ENCODE measurements at regions not wholly inside any gene's neighbourhood (a gene's known extent, or its start where the extent isn't known, plus 50 kb on each side); places are given as distances from the start of the nearest gene placed in this dataset.
A peak's percentile ranks its signal among the peaks of the same experiment; 100 is the strongest.

- no peak for DNase-seq
These were observed 198.4 kb upstream of the LPP start for GRCh38 chr3:187955587-187955952.

- DNase-seq: no peak
These were observed 196.8 kb upstream of the LPP start for GRCh38 chr3:187957165-187957581.

GRCh38 chr3:187957582-187957981, 196.4 kb upstream of the LPP start:
- no peak for DNase-seq

GRCh38 chr3:187958432-187959003, 195.4 kb upstream of the LPP start:
- no peak for DNase-seq

- no peak for DNase-seq
These were observed 193.1 kb upstream of the LPP start for GRCh38 chr3:187960820-187961219.

- DNase-seq: no peak
These were observed 192.6 kb upstream of the LPP start for GRCh38 chr3:187961366-187961765.

- DNase-seq: no peak
These were observed 190.8 kb upstream of the LPP start for GRCh38 chr3:187963003-187963676.

GRCh38 chr3:187963677-187964385, 190.1 kb upstream of the LPP start:
- DNase-seq: peak; percentile 57 to 91

- DNase-seq: no peak
These were observed 189.2 kb upstream of the LPP start for GRCh38 chr3:187964760-187965159.

GRCh38 chr3:187966096-187966495, 187.9 kb upstream of the LPP start:
- DNase-seq: no peak

- DNase-seq: peak in 1 of 2 experiments; percentile 84
These were observed 187.1 kb upstream of the LPP start for GRCh38 chr3:187966636-187967406.

- no peak for DNase-seq
These were observed 186.0 kb upstream of the LPP start for GRCh38 chr3:187967993-187968392.

GRCh38 chr3:187968883-187969580, 184.9 kb upstream of the LPP start:
- DNase-seq: no peak

GRCh38 chr3:187969581-187969950, 184.4 kb upstream of the LPP start:
- DNase-seq: no peak

- DNase-seq: no peak
These were observed 183.9 kb upstream of the LPP start for GRCh38 chr3:187970106-187970505.

GRCh38 chr3:187971629-187972028, 182.3 kb upstream of the LPP start:
- no peak for DNase-seq

GRCh38 chr3:187972454-187972853, 181.5 kb upstream of the LPP start:
- DNase-seq: no peak

GRCh38 chr3:187973977-187974870, 179.7 kb upstream of the LPP start:
- DNase-seq: no peak

- DNase-seq: no peak
These were observed 179.1 kb upstream of the LPP start for GRCh38 chr3:187974871-187975271.

- no peak for DNase-seq
These were observed 178.2 kb upstream of the LPP start for GRCh38 chr3:187975561-187976364.

GRCh38 chr3:187976365-187976900, 177.5 kb upstream of the LPP start:
- DNase-seq: no peak

Measured in cerebellar nuclear complex (tissue), 1 donor.